NCI-H69 (cell line): ENCODE measurements at regions not wholly inside any gene's neighbourhood (a gene's known extent, or its start where the extent isn't known, plus 50 kb on each side); places are given as distances from the start of the nearest gene placed in this dataset.
"Not testable (repeated sequence)": the region's sequence is repeated elsewhere in the genome, so short reads cannot be mapped to it uniquely, and the experiment has no call there.

Experiments used
- DNase-seq: peaks from one replicate; lab custom pipeline; 2025; lab: John Stamatoyannopoulos, UW

GRCh38 chr10:43929122-43929521 lies 280.4 kb upstream of the ZNF32 start:
- DNase-seq: no peak

DNA sequence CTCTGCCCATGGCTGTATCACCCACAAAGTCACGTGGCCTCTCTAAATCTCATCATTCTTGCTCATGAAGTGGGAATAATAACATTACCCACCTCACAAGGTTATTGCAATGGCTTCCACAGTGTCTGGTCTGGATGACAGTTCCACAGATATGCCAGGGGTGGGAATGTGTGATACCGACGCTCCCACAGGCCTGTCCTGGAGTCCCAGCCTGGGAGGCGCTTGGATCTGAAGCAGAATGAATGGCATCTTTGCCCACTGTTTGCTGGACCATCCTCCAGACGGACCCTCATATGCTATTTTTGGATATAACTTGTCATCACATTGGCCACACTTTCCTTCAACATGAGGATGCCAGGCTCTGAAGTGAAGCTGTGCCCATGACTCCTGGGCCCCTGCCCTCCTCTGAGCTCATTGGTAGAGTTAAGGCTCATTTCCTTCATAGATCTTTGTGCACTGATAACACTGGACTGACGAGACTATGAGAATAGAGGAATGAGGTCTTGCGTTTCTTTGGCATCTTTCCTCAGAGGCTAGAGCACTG lies 279.8 kb upstream of the ZNF32 start:
- DNase-seq: no peak

- no peak for DNase-seq
Measured at GRCh38 chr10:43926875-43927406, 278.3 kb upstream of the ZNF32 start.

- no peak for DNase-seq
Measured at GRCh38 chr10:43926371-43926770, 277.7 kb upstream of the ZNF32 start.

- DNase-seq: no peak
Measured at GRCh38 chr10:43925793-43926192, 277.1 kb upstream of the ZNF32 start.

DNA sequence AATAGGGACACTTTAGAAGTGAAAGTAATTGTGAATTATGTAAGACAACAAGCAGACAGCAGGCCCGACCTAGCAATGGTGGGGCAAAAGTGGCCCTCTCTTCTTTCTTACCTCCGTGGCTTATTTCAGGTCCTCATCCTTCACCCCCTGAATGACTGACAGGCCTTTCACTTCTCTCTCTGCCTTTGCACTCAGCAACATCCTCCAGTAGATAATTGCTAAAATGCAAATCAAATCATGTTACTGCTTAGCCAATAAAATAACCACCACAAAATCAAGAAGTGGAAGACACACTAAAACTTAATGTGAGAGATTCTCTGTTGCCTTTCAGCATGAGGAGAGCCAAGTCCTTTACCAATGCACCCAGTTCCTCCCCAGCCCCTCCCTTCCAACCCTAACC lies 274.6 kb upstream of the ZNF32 start:
- DNase-seq: no peak

DNA sequence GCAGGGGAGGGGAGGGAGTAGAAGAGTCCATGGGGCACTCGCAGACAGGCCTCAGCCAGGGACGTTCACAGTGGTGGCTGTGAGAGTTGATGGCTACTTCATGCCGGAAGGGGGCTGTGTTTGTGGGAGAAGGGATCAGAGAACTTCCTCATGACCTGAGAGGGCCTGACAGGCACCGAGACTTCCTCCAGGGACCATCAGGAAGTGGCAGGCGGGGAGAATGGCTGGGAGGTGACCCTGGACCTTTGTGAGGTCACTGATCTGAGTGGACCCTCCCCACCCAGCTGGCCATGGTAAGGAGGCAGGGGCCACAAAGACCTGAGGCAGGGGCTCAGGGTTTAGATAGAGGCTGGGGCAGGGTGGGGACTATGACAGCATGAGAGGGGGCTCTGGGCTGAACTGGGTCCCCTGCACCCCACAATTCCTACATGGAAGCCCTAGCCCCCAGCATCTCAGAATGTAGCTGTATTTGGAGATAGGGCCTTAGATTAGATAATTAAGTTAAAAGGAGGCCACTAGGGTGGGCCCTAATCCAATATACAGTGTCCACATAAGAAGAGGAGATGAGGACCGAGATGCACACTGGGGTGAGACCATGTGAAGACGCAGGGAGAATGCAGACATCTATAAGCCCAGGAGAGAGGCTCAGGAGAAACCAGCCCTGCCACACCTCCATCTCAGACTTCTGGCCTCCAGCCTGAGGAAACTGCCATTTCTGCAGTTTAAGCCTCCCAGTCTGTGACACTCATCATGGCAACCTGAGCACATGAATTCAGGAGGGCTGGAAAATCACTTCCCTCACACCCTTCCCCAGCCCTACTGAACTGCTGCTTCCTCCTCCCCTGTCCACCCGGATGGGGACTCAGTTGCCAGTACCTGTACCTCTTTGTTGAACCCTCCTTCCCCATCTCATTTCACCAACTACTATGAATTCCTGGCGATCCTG lies 273.9 kb upstream of the ZNF32 start:
- no peak for DNase-seq

DNA sequence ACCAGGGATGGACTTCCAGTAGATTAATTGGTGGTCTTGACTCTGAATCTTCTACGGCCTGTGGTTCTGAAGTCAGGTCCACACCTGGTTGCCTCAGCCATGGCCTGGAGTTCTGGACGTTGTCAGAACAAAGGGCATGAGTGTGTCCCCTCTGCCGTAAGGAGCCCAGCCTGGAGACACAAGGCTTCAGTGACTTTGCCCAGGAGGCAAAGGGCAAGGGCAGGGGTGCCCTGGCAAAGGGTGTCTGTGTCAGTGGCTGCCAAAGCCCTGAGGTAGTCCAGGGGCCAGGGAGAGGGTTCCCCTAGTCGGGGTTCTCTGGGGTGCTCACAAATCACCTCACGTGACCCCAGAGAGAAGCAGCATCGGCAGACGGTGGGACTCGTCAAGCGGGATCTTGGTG lies 273.2 kb upstream of the ZNF32 start:
- DNase-seq: no peak

DNA sequence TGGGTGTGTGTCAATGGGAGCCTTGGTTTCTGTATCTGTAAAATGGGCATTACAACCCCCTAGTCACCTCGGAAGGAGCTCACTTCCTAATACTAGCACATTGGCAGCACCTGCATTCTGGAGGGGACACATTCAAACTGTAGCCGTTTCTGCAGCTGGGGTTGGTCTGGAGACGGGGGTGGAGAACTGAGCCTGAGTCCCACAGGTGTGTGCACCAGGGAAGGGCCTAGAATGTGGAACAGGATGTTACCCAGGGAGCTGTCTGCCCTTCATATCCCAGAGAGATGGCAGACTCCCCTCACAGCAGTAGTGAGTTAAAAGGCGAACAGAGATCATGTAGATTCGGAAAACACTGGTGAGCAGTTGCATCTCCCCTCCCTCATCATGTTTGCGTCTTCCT lies 272.8 kb upstream of the ZNF32 start:
- no peak for DNase-seq

GRCh38 chr10:43920236-43920758 lies 271.6 kb upstream of the ZNF32 start:
- not testable (repeated sequence) for DNase-seq

DNA sequence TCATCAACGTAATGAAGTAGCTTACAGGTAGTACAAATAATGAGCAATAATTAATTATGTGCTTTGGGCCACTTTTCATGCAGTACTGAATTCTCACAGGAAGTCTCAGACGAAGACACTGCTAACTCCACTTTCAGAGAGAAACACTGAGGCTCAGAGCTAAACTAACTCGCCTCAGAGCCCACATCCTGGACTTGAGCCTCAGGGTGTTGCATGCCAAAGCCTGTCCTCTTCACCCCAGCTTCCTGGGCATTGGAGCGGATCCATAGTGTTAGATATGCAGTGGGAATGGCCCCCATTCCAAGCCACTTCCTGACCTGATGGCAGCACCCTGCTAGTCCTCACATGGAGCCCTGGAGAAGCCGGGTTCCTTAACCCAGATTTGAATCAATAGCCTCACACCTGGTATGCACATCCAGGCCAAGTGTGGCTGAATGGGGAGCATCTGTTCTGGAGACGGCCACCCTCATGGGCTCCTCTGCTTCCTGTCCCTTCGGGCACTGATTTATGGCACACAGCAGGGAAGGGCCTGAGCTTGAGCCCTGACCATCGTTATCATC lies 265.1 kb upstream of the ZNF32 start:
- no peak for DNase-seq

- no peak for DNase-seq
Measured at GRCh38 chr10:43912469-43912868, 263.8 kb upstream of the ZNF32 start.

DNA sequence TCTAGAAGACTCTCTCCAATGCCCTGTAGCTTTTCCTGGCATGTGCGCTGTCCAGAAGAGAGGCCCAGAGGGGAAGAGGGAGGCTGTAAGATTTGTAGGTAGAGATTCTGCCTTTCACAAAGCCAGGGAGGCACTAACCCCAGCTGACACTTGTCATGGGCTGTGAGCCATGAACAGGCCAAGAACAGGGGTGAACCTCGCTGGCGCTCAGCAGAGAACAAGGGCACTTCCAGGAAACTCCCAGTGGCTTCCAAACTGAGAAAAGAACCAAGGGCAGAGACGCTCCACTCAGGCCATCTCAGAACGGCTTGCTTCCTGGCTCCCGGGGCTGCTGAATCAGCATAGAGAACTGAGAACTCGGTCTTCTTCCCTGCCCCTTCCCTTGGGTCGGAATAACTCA lies 257.8 kb upstream of the ZNF32 start:
- no peak for DNase-seq

GRCh38 chr10:43905512-43906236 lies 257.0 kb upstream of the ZNF32 start:
- DNase-seq: no peak

DNA sequence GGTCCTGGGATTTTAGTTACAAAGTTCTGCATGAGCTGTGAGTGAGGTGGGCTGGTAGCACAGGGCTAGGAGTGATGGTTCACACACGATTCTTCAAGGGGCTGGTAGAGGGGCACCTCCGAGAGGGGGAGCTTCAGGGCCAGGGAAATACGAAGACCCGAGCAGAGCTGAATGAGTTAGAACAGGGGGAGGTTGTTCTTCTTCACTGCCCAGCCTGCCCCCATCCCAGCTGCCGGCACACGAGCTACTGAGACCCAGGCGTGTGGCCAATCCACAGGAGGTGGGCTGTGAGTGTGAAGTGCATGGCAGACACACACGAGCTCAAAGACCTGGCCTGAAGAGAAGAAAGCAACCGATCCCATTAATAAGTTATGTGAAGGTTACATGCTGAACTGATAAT lies 256.2 kb upstream of the ZNF32 start:
- no peak for DNase-seq

DNA sequence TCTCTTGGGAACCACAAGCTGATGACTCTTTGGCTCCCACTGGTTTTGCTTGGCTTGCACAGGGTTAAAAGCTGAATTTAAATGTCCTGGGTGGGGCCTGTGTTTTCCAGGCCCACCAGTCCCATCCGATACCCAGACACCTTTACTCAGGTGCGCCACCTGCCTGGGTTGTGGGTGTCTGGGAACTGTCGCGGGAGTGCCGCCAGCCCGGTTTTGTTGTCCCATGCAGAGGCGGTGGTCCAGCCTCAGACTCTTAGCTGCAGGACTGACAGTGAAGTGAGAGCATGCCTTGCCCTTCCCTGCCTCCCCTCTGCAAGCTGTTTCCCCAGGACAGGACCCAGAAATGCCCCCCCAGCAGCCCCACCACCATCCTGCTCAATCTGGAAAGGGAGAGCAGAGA lies 255.6 kb upstream of the ZNF32 start:
- DNase-seq: no peak

DNA sequence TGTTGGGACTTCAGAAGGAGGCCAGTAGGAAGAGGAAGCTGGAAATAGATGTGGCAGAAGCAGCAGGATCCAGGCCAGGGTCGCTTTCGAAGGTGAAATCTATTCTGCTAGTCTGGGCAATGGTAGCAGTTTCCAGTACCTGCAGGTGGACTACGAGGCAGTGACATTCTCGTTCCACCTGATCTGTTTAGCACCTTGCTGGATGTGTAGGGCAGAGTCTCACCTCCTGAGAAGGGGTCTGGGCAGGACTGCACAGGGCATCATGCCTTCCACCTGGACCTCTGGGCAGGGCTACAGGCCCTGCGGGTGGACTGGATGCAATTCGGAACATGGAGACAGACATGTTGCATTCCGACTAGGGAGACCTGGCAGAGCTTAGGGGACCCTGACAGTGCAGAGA lies 254.8 kb upstream of the ZNF32 start:
- no peak for DNase-seq

DNA sequence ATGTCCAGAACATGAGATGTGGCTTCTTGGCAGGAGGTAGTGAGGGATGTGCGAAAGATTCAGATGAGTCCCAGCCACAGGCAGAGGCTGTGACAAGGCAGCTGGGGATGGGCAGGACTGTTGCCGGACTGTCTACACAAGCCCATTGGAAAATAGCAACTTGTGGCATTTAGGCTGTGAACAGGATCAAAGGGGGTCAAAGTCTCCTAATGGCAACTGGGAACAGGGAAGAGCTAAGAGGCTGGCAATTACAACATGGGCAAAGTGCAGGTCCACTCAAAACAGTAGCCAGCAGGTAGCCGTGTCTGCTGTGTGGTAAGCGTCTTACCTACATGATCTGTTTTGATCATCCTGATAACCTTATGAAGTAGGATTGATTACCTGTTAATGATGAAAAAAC lies 254.2 kb upstream of the ZNF32 start:
- DNase-seq: no peak

DNA sequence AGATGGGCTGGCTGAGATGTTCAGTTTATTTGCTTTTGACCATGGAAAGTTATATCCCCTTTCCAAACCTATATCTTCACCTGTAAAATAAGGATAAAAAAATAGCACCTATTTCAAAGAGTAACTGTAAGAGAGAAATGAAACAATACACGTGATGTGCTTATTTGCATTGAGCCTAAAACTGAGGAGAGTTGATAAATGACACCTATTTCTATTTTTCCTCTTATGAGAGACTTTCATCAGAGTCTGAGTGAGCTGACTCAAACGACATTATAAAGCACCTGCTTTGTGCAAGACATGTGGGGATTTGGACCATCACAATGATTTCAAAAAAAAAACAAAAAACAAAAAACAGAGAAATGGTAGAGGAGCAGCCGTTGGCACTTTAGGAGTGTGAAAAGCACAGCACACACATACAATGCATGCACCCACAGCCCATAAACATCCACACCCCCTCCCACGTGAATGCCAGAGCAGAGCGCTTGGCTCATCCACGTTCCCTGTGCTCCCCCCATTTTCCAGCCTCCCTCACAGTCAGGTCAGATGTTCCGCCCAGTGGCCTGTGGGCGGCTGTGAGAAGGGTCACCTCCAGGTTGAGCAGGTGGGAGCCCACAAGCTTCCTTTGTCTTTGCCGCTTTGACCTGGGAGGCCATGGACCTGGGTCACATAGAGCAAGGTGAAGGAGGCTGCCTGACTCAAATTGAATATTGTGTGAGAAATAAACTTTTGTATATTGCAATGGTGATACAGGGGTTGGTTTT lies 253.2 kb upstream of the ZNF32 start:
- no peak for DNase-seq

GRCh38 chr10:43901302-43901701 lies 252.6 kb upstream of the ZNF32 start:
- DNase-seq: no peak

GRCh38 chr10:43900571-43900970 lies 251.9 kb upstream of the ZNF32 start:
- DNase-seq: no peak
